ENCODE measurements at regions not wholly inside any gene's neighbourhood (a gene's known extent, or its start where the extent isn't known, plus 50 kb on each side); places are given as distances from the start of the nearest gene placed in this dataset.

GRCh38 chr18:60739212-60739611 is 366.6 kb upstream of the MC4R start:
- TF ChIP-seq CTCF (IDR thresholded peaks at IDR 0.05) (no peak), POLR2A (IDR thresholded peaks at IDR 0.05) (no peak)
